Fibroblast of peridontal ligament (primary cell): ENCODE measurements at regions not wholly inside any gene's neighbourhood (a gene's known extent, or its start where the extent isn't known, plus 50 kb on each side); places are given as distances from the start of the nearest gene placed in this dataset.

Experiments
- DNase-seq: peaks from one replicate; pipeline ENCODE4 v3.0.0-alpha.2; 2010; ENCODE audit errors: extremely low read depth

DNA sequence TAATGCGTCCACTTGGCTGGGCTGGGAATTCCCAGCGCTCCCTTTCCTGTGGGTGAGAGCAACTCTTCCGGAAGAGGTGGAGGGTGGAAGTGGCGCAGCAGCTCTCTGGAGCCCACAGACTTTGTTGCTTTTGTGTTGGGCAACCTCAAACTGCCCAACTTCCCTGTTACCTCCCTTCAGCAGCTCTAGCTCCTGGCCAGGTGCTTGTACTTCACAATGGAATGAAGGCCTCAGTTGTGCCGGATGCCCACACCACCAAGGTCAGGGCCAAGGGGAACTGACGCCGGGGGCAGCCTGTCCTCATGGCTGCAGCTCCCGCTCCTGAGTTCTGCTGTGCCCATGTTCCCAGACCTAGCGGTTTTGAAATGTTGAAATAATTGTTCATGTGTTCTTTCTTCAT lies 322.9 kb downstream of the GALR1 start:
- DNase-seq: no peak

DNA sequence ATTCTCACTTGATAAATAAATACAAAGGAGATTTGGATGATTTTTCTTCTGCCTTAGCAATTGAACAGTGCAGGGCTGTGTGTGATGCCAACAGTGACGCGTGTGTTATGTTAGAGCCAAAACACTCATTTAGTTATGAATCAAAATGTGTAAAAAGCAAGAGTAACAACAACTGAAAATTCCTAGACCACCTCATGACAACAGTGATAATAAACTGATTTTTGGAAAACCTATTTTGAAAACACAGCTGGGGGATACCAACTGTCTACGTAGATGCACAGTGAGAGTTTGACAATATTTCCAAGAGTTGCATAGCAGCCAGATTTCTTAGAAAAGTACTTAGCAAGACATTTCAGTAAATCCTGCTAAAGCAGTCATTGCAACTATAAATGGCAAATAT lies 323.9 kb downstream of the GALR1 start:
- no peak for DNase-seq

DNA sequence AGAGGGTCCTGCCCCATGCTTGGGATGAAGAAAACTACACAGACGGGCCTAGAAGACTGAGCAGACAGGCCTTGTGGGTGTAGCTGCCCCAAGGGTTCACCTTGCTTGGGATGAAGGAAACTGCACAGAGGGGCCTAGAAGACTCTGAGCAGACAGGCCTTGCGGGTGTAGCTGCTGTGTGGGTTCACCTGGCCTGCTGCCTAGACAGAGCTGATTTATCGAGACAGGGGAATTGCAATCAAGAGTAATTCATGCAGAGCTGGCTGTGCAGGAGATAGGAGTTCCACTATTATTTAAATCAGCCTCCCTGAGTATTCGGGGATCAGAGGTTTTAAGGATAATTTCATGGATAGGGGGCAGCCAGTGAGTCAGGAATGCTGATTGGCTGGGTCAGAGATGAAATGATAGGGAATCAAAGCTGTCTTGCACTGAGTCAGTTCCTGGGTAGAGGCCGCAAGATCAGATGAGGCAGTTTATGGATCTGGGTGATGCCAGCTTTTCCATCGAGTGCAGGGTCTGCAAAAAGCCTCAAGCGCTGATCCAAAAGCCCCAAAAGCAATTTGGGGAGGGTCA lies 341.4 kb downstream of the GALR1 start:
- DNase-seq: no peak

DNA sequence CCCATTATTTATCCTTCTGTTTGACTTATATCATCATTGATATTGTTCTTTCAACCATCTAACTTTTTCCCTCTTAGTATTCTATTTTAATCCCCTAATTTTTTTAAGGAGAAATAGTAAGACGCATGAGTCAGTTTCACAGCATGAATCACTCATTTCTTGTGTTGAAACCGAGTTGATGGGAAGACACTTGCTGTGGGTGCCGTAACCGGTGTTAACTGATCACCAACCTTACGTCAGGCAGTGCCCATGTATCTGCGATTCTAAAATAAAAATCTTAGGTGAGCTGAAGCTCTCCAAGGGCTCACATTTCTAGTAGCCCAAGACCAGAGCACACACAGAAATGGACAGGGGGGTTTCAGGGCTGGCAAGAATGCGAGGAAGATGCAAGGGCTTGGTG lies 348.1 kb downstream of the GALR1 start:
- no peak for DNase-seq

DNA sequence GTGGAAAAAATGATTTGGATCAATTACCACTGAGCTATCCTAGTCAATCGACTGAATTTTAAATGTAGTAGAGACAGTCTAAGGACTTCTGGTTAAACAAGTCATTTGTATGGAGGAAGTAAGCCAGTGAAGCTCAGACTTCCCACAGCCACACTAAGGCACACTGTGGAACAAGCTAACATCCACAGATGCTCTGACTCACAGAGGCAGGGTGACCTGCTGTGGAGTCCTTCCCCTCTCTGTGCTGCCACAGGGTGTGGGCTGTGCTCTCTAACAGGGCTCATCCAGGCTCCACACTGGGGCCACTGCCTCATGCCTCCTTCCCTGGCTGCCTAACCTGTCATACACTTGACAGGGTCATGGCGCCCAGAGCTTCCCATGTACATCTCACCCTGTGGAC lies 351.0 kb downstream of the GALR1 start:
- DNase-seq: no peak

DNA sequence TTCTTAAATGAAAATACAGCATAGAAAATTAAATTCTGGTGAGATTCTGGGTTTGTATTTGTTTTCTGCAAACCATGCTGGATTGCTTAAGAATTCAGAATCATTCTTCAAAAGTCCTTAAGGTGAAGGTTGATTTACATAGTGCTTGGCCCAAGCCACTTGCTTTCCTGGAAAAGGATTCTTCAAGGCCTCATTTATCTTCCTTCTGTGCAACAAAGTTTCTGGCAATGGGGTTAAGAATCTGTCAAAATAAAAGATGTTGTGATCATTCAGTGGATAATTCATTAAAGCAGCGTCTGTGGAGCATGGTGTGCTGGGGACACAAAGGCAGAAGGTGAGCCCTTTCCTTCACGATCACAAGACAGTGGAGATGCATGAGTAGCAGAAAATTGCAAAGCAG lies 351.9 kb downstream of the GALR1 start:
- DNase-seq: no peak

DNA sequence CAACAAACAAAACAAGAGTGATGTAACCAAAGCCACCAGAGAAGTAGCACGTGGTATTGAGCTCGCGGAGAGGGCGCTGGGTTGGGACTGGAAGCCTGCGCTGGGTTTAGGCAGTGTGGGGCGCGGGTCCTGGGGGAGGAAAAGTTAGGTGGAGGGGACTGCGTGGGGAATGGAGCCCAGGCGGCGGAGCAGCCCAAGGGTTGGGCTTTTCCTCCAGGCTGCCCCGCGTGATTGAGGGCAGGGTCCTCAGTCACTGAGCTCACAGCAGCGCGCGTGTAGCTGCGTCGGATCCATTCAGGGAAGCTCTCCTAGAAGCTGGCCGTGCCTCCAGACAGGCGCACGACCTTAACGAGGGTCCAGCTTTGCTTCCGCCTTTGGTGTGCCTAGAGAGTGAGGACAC lies 357.4 kb downstream of the GALR1 start:
- DNase-seq: no peak

DNA sequence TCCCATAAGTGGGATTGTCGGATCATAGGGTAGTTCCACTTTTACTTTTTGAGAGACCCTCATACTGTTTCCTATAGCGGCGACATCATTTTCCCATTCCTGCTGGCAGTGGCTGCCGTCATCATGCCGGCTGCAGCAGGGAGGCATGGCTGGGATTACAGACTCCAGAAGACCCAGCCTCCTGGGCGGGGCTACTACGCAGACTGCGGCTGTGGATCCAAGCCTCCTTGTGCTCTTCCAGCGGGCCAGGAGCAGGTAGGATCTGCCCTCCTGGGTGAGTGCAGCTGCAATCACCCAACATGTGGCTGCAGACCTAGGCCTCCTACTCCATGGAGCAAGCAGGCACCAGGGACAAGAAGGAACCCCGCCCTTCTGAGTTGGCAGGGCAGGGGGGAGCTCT lies 359.2 kb downstream of the GALR1 start:
- no peak for DNase-seq

DNA sequence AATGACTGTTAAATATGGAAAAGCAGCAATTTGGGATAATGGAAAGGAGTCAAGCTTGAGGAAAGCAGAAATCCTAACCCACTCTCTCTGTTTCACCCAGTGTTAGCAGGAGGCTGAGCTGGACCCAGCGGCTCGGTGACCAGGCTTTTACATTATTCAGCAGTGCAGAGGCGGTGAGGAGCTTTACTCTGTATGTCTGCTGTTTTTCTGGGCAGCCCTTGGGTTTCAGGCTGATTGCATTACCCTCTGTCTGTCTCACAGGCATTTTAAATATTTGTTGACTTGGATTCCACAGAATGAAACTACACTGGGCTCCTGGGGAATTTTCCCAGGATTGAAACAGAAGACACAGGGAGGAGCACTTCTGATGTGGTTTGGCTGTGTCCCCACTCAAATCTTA lies 368.0 kb downstream of the GALR1 start:
- no peak for DNase-seq

DNA sequence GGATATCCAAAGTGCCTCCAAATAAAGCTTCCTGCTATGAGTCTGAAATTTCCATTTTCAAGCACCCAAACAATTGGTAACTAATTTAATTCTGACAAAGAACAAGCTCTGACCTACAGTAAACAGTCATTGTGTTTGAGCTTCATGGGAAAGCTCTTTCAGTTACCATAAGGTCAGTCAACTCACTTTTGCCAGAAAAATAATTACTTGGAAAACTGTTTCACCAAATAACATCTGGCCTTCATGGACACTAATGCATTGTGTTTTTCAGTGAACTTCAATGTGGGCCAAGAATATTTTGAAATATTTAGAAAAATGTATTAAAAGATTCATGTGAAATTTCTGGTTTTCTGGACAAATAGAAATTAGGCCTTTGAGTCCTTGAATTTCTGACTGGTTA lies 369.9 kb downstream of the GALR1 start:
- DNase-seq: no peak

DNA sequence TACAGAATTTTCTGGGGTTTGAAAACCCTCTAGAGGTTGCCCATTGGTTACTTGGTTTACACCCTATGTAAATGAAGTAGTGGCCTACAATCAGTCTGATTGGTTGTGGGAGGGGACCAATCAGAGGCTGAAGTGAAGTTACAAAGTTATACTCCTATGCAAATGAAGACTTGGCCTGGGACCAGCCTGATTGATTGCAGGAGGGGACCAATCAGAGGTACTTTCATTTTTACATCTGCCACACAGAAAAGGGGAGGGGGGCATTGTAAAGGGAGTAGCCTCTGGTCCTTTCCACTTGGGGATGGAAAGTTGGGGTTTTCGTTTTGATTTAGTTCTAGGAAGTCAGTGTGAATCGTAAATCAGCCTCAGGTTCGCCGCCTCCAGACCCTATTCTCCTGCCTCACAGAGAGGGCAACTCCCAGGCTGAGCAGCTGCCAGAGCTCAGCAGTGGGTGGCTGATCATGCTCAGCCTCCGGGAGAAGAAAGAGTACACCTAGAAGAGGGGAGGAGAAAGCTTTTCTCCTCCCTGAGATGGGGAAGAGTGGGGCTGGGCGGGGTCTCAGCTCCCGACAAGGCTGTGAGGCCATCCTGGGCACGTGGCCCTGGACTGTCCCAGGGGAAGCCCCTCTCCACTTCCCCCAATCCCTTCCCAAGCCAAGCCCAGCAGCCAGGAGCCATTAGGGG lies 372.5 kb downstream of the GALR1 start:
- DNase-seq: no peak

DNA sequence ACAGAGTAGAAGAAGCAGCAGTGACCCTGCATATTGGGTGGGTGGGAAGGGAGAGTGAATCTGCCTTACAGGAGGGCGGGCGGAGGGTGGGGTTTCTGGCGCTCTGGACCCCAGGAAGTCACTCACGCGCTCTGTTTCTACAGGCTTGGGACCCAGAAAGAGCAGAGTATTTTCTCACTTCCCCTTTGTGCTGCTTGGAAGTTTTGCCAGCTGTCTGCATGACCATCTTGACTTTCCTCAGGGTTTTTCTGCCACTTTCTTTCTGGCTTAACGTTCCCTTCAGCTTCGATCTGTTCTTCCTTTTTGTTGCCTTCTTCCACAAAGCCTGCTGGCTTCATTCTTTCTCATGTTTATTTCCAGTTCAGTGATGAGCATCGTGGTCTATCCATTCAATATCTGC lies 383.1 kb downstream of the GALR1 start:
- no peak for DNase-seq

DNA sequence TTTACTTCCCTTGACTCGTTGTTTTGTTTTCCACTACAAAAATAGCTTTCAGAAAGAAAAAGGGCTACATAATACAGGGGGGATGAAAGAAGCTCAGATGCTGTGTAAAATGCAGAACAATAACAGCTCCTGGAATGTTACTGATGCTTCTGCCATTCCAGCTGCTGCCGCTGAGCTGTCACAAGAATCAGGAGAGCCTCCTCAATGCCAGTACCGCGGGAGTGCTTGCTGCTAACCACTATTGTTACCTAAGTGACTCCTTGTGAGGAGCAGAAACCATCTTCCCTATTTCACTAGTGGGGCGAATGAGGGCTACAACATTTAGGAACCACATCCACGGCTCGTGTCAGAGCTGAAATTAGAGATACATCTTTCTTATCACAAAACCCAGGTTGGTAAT lies 384.8 kb downstream of the GALR1 start:
- no peak for DNase-seq

DNA sequence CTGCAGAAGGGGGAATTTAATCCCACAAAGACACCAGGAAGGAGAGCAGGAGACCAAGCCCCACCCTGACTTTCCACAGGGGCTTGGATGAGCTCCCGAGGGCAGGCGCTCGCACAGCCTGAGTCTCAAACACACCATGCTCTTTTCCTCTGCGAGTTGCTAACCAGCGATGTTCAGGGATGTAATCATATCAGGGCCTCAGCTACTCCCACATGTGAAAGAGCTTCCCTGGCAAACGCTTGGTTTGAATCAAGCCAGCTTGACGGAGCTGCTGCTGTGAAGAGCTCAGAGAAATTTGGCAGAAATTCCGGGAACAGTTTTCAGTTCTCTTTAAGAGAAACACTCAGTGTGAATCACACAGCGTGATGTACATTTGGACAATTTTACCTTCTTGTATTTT lies 385.8 kb downstream of the GALR1 start:
- no peak for DNase-seq

DNA sequence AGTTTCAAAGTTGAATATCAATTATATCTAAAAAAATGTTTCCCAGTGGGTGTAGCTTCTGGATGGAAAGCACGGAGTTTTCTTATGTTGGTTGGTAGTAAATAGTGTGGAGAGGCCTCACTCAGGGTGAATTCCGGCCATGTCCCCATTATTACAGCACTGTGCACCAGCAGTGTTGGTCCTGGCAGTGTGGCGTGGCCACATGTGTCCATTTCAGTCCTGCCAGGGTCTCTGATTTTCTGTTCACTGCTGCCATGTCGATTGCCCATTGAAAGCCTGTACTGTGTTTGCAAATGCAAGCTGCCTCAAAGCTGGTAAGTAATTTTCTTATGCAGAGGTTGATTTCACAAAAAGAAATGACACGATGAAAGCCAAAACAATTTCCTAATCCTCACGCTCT lies 386.2 kb downstream of the GALR1 start:
- DNase-seq: no peak

DNA sequence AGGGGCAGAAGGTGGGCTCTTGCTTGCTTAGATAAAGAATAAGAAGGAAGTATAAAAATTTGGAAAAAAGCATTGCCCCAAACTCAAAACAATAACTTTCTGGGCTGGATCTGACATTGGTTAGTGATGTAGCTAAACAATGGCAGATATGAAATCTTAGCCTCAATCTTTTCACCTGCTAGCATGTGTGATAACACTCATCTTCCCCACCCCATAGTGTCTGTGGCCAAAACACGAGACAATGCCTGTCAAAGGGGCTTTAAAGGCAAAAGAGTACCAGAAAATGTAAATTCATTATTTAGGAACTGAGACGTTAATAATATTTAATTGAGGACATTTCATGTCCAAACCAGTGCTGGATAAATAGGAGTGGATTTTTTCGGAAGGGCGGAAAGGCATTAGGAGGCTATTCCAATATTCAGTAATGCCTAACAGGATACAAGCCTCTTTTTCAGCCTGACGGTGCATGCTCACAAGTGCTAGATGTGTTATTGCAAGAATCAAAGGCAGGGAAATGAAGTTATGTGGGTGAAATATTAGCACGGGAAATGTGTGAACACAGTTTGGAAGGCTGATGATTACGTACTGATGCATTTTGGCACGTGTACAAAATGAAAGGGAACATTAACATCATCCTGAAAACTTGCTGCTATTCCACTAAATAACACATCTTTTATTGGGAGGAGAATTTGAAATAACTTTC lies 395.7 kb downstream of the GALR1 start:
- DNase-seq: no peak

DNA sequence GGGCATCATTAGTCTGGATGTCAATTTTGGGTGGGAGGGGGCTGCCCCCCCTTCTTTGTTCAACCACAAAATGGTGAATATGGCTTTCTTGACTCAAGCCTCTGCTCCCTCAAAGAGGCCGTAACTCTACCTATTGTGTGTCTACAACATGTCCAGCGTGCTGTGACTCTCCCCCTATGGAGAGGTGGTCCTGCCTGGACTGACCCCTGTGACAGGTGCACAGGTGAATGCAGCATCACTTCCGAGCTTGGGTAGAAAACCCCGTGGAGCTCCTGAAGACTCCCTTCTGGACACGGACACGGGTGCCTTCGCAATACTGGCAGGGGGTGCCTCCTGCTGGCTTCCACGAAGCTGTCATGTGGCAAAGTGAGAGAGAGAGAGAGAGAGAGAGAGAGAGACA lies 397.8 kb downstream of the GALR1 start:
- no peak for DNase-seq

DNA sequence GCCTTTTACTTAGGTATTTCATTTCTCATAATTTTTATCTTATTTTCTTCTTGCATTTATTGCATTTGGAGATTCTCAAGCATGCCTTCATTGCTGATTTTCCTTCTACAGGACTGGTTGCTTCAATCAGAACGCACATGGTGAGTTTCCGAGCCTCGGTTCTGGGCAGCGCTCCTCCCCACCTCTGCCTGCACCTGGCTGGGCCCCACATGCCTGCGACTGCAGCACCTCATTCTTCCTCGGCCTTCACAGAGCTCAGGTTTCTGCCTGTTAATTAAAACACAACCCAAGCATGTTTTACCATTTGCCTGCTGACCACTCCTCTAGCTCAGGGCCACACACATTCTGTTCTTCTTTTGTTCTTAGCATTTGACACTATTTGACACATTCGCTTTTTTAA lies 398.8 kb downstream of the GALR1 start:
- no peak for DNase-seq

DNA sequence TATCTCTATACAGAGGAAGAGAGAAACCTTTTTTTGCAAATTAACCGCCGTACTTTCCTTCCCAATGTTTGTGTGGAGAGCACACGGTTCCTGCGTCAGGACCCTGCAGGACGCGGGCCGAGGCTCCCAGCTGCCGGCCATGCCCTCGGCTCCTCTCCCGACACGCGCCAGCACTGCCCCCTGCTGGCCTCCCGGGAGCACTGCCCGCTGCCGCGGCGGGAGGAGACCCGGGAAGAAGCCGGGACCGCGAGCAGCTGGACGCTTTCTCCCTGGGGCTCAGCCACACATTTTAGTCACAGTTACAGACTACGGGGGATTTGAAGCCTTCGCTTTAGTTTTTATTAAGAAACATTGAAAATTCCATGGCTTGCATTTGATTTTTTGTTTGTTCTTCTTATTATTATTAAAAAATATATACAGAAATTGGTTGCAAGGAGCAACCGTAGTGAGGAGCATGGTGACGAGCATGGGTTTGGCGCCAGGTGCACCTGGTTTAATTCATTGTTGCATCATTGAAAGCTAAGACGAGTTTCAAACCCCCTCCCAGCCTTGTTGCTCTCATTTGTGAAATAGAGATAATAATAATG lies 401.2 kb downstream of the GALR1 start:
- DNase-seq: peak; percentile 1

DNA sequence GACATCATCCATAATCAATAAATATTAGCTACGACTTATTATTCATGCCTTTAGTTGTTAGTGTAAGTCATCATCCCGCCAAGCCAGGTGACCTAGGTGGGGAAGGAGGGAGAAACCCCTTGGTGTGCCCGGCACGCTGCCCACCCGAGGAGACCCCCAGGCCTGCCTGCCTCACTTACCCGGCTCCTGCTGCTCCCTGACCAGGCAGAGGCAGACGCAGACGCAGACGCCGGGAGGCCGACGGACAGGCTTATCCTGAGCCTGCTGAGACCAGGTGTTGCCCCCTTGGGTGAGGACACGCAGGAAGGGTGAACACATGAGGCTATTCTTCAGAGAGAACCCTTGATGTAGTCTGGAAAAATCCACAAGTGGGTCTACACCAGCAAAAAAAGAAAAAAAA lies 401.8 kb downstream of the GALR1 start:
- no peak for DNase-seq

DNA sequence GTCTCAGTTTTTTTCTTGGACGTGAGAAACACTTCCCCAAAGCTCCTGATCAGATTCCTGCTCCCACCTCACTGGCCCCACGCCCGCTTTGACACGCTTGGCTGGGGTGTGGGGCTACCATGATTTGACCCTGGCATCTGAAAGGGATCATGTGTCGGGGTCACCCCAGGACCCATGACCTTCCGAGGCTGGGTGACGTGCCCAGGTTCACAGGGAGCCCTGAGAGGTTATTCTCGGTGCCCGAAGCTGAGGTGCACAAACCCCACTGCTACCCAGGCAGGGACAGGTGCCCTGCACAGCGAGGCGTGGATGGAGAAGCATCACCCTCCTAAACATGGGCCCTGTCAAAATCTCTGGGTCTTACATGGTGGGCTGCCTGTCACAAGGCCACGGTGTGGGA lies 404.1 kb downstream of the GALR1 start:
- no peak for DNase-seq

DNA sequence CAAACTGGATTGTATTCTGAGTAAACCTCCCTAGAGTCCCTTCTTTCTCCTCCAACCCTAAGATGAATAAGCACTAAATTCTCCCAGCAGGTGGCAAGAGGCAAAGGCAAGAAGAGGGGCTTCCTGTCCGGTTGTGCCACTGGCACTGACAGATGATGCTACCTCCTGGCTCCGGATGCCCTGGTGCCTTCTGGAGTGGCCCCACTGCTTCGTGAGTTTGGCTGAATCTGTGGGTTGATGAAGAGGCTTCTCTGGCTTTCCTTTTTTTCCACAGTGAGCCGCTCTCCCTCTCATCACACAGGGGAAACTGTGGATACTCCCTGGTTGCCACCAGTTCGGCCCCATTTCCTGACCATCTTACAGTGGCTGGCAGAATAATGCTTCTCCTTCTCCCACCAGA lies 404.7 kb downstream of the GALR1 start:
- no peak for DNase-seq

DNA sequence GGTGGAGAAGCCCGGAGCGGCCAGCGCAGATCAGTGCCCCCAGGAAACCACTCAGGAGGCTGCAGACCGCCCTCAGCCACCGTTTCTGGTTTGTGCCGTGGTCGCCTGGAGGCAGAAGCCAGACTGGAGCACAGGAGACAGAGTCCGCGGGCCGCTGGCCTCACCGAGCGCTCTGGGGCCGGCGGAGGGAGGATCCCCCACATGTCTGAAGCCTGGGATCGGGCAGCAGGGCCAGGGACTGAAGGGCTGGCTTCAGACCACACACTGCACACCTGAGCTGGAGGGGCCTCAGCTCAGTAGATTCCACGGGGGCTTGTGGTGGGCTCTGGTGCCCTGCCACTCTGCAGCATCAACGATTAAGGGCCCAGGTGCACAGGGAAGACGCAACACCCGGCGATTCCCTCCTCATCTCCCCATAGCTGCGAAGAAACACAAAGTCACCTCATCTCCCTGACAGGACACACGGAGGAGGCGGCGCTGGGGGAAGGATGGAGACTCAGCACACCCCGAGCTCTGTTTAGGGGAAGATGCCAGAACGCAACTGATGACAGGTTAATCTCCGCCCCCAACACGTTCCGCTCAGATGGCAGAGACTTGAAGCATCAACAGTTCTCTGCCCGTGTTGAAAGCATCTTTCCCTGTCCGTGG lies 408.1 kb downstream of the GALR1 start:
- DNase-seq: no peak
